Right lobe of liver (tissue), 6 donors: ENCODE measurements at regions not wholly inside any gene's neighbourhood (a gene's known extent, or its start where the extent isn't known, plus 50 kb on each side); places are given as distances from the start of the nearest gene placed in this dataset.

Source experiments
- ATAC-seq, 4 donors: fragments of 200-7000 bp; cut with Tn5 transposase; one replicate each; pipeline ENCODE4 v1.9.1; 2020; ENCODE audit warnings: mild to moderate bottlenecking in 4 of 4, moderate library complexity in 4 of 4
- DNase-seq, 3 donors: peaks; one replicate each; pipeline ENCODE4 v3.0.0-alpha.2; 2020
- H3K27ac ChIP-seq, 3 donors: fragments of 200-600 bp; one replicate each; pipeline ENCODE4 v1.8.0; 2022
- H3K27me3 ChIP-seq, 2 donors: fragments of 200-600 bp; one replicate each; pipeline ENCODE4 v1.8.0; 2022
- H3K36me3 ChIP-seq, 4 donors: fragments of 200-600 bp; sonication (generic) in 1 of 4; one replicate each; pipeline versions ENCODE4 v1.5.1 to v1.8.0; 2017 to 2022; ENCODE audit warnings: control low read depth in 1 of 4
- H3K4me1 ChIP-seq, 4 donors: fragments of 200-600 bp; sonication (generic) in 1 of 4; one replicate each; pipeline versions ENCODE4 v1.5.1 to v1.8.0; 2017 to 2022; ENCODE audit warnings: control low read depth in 1 of 4
- H3K4me3 ChIP-seq, 3 donors: fragments of 200-600 bp; one replicate each; pipeline ENCODE4 v1.8.0; 2022
- H3K9me3 ChIP-seq, 4 donors: fragments of 200-600 bp; sonication (generic) in 1 of 4; one replicate each; pipeline versions ENCODE4 v1.5.1 to v1.8.0; 2017 to 2022; ENCODE audit warnings: control low read depth in 1 of 4
- CTCF ChIP-seq, 4 donors: fragments of 200-600 bp in 3 of 4; fragments of 450-650 bp in 1 of 4; IDR thresholded peaks; one replicate each; pipeline versions ENCODE4 v1.5.1 to v1.8.0; 2016 to 2022; ENCODE audit warnings: antibody characterized with exemption in 4 of 4, mild to moderate bottlenecking in 2 of 4
- POLR2A ChIP-seq: fragments of 450-650 bp; IDR thresholded peaks from one replicate; pipeline ENCODE4 v1.6.1; 2017; ENCODE audit warnings: antibody characterized with exemption, mild to moderate bottlenecking
- WGBS: methylation state at CpG from one replicate; pipeline ENCODE4 v1.1.6; 2018; ENCODE audit warnings: low coverage, low lambda C conversion rate; ENCODE audit not compliant: insufficient coverage; ENCODE audit errors: missing lambda C conversion rate; 5-methylcytosine and 5-hydroxymethylcytosine counted together
- intact Hi-C, 2 donors: fragments of 100-400 bp; cut with DNase I; formaldehyde crosslinking; loops; one replicate each; pipeline versions ENCODE4 v1.11.2 to v1.14.1; 2022
- donor health status: DM: no; HTN: yes; CAD: no.
- donor health status: DM: no; HTN: no; CAD: no.
- donor health status: DM: no; HTN: no; CAD: no.
- donor health status: DM: no; HTN: yes; CAD: no.
- donor health status: DM: no; HTN: yes; CAD: no.

DNA sequence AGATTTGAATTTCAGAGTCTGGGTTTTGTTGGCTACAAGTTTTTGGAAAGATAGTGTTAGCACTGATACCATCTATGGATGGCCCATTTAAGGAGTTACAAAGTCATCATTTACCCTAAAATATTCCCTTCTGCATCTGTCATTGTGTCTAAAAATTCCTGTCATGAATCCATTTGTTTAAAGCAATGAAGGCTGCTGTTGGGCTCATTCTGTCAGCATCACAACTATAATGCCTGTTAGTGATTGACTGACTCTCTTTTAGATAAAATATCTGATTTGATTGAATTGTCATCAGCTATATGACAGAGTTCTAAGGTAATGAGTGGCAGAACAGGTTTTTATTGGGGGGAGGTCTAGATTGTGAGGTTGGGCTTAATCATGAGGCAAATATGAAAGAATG is 167.6 kb upstream of the IMPG1 start:
- H3K36me3 ChIP-seq = no peaks in the 10 kb centered on the region
- H3K9me3 ChIP-seq = no peaks in the 10 kb centered on the region
- no peaks in the 10 kb centered on the region for H3K4me1 ChIP-seq
- H3K27ac ChIP-seq = no peak overlapping the region
- intact Hi-C loops = no loop called here
- H3K27me3 ChIP-seq = no peaks in the 10 kb centered on the region
- DNase-seq (no peak), ATAC-seq (no peak)
- TF ChIP-seq POLR2A (no peak), CTCF (IDR thresholded peaks at IDR 0.05) (no peak)
- no peak overlapping the region for H3K4me3 ChIP-seq

DNA sequence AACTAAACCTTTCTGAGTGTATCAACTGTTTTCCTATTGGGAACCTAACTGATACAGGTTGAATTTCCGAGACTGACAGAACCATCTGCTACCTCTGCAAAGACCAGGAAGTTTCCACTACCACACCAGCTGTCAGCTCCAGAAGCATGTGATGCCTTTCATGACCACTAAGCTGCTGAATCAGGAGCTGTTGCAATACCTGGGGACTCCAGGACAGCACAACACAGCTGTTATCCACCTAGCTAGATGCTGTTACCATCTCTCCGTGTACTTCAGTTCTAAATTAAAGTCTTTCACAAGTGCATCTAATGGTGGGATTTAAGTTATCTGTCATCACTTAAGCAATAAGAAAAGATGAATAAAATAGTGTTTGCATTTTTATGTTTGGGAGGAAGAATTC is 158.2 kb upstream of the IMPG1 start:
- TF ChIP-seq POLR2A (no peak), CTCF (IDR thresholded peaks at IDR 0.05) (no peak)
- DNase-seq (no peak), ATAC-seq (no peak)
- Histone ChIP-seq H3K27ac (no peak overlapping the region), H3K36me3 (no peaks in the 10 kb centered on the region), H3K27me3 (no peaks in the 10 kb centered on the region), H3K9me3 (no peaks in the 10 kb centered on the region), H3K4me1 (no peaks in the 10 kb centered on the region), H3K4me3 (no peak overlapping the region)
- intact Hi-C loops = no loop called here
- 33% methylated on average over 2 of the region's 2 CpGs for WGBS

DNA sequence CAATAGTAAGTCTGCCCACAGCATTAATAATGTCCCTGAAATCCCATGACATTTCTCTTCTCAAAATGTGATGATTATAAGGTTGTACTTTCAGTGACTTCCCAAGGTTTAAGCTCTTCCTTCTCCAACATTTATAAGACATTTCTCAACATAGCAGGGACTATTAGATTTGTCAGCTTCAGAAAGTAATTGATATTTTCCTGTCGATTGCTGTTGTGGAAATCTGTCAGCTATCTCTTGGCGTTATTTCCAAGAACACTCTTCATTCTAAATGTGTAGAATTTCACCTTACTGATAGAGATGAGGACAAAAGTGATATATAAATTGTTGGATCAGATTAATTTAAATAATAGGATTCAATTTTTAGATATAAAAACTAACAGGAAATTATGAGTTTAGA is 149.7 kb upstream of the IMPG1 start:
- Histone ChIP-seq H3K27ac (no peak overlapping the region), H3K27me3 (no peaks in the 10 kb centered on the region), H3K4me3 (no peak overlapping the region), H3K4me1 (no peaks in the 10 kb centered on the region), H3K9me3 (no peaks in the 10 kb centered on the region), H3K36me3 (no peaks in the 10 kb centered on the region)
- 31% methylated on average over 2 of the region's 2 CpGs for WGBS
- DNase-seq (no peak), ATAC-seq (no peak)
- no peak for TF ChIP-seq POLR2A
- TF ChIP-seq CTCF (IDR thresholded peaks at IDR 0.05) = no peak
- intact Hi-C loops = no loop called here

- Histone ChIP-seq H3K27me3 (no peaks in the 10 kb centered on the region), H3K4me1 (no peaks in the 10 kb centered on the region), H3K36me3 (no peaks in the 10 kb centered on the region), H3K4me3 (no peak overlapping the region), H3K9me3 (no peaks in the 10 kb centered on the region), H3K27ac (no peak overlapping the region)
- TF ChIP-seq CTCF (IDR thresholded peaks at IDR 0.05) (no peak), POLR2A (no peak)
- no peak for ATAC-seq
- DNase-seq = no peak
- WGBS = 41% methylated on average over 1 of the region's 1 CpG
- intact Hi-C loops = no loop called here
Measured at GRCh38 chr6:76221525-76221924, 149.1 kb upstream of the IMPG1 start.

DNA sequence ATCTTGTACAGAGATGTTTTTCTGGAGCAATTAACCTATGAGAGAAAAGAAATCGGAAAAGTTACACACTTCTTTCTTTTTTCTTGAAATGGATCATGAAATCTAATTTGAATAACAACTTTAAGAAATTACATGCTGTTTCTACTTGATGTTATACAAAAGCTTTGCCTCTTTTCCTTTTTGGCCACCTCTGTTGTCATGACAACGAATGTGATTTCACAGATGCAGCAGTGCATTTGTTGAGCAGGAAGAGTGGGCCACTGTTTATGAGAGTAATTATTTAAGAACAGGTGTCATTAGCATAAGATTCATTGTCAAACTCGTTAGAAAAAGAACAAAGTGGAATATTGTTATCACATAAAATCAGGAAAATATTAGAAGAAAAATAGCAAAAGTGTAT is 148.3 kb upstream of the IMPG1 start:
- H3K4me3 ChIP-seq = no peak overlapping the region
- H3K36me3 ChIP-seq = no peaks in the 10 kb centered on the region
- intact Hi-C loops = no loop called here
- DNase-seq (no peak), ATAC-seq (no peak)
- no peaks in the 10 kb centered on the region for H3K9me3 ChIP-seq
- no peaks in the 10 kb centered on the region for H3K27me3 ChIP-seq
- 29% methylated on average over 3 of the region's 3 CpGs for WGBS
- H3K4me1 ChIP-seq = no peaks in the 10 kb centered on the region
- H3K27ac ChIP-seq = no peak overlapping the region
- TF ChIP-seq POLR2A (no peak), CTCF (IDR thresholded peaks at IDR 0.05) (no peak)
